ENCODE measurements at regions not wholly inside any gene's neighbourhood (a gene's known extent, or its start where the extent isn't known, plus 50 kb on each side); places are given as distances from the start of the nearest gene placed in this dataset.

DNA sequence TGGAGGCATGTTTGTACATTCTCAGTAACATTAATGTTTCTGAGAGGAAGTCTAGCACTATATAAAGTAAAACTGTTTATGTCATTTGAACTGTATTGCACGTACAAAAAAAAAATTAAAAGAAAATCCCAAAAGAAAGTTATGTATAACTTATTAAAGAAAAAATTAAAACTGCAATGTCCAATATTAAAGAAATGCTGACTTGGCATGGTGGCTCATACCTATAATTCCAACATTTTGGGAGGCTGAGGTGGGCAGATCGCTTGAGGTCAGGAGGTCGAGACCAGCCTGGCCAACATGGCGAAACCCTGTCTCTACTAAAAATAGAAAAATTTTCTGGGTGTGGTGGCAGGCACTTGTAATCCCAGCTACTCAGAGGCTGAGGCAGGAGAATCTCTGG is 178.7 kb upstream of the VIPR2 start:
- H3K4me2 ChIP-seq (ENCODE audit: insufficient read depth, low read length): no peak overlapping the region
- DNase-seq (ENCODE audit: insufficient read length, low spot score, missing footprints): no peak
- H3K27ac ChIP-seq (ENCODE audit: low read depth, low read length): no peak overlapping the region
- no peaks in the 10 kb centered on the region for H3K4me1 ChIP-seq (ENCODE audit: insufficient read depth, low read length)
- H2AFZ ChIP-seq (ENCODE audit: low read length): no peak overlapping the region
- H3K79me2 ChIP-seq (ENCODE audit: insufficient read depth, low read length): no peaks in the 10 kb centered on the region
- TF ChIP-seq, protein P1, sequence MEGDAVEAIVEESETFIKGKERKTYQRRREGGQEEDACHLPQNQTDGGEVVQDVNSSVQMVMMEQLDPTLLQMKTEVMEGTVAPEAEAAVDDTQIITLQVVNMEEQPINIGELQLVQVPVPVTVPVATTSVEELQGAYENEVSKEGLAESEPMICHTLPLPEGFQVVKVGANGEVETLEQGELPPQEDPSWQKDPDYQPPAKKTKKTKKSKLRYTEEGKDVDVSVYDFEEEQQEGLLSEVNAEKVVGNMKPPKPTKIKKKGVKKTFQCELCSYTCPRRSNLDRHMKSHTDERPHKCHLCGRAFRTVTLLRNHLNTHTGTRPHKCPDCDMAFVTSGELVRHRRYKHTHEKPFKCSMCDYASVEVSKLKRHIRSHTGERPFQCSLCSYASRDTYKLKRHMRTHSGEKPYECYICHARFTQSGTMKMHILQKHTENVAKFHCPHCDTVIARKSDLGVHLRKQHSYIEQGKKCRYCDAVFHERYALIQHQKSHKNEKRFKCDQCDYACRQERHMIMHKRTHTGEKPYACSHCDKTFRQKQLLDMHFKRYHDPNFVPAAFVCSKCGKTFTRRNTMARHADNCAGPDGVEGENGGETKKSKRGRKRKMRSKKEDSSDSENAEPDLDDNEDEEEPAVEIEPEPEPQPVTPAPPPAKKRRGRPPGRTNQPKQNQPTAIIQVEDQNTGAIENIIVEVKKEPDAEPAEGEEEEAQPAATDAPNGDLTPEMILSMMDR (IDR thresholded peaks at IDR 0.05; ENCODE audit: extremely low read depth, low read depth, low read length): no peak
- H3K4me3 ChIP-seq (ENCODE audit: insufficient read depth, low read length): no peak overlapping the region
- no peaks in the 10 kb centered on the region for H4K20me1 ChIP-seq (ENCODE audit: insufficient read depth, low read length)
- no peaks in the 10 kb centered on the region for H3K36me3 ChIP-seq (ENCODE audit: insufficient read depth, low read length)
- no peaks in the 10 kb centered on the region for H3K27me3 ChIP-seq (ENCODE audit: insufficient read depth, low read length)
- H3K9me3 ChIP-seq (ENCODE audit: low read depth, low read length): peaks cover 2% of the 10 kb centered on the region

DNA sequence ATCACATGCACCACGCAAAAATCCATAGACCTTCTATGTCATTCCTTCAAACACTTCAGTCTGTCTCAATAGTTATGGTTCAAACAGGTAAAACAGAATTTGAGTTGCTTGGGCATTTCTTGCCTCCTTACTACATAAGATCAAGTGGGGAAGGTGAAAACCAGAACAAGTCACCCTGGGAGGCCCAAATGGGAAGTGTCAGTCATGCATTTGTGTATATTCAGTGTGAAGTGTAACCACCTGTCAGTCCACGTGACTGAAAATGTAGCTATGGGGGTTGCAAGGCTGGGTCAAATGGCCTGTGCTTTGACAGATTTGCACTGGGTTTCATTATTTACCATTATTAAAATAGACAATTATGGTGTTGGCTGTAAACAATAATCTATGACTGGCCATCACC is 176.6 kb upstream of the VIPR2 start:
- no peak overlapping the region for H2AFZ ChIP-seq (ENCODE audit: low read length)
- H3K9me3 ChIP-seq (ENCODE audit: low read depth, low read length): no peaks in the 10 kb centered on the region
- H3K79me2 ChIP-seq (ENCODE audit: insufficient read depth, low read length): no peaks in the 10 kb centered on the region
- H4K20me1 ChIP-seq (ENCODE audit: insufficient read depth, low read length): no peaks in the 10 kb centered on the region
- H3K27ac ChIP-seq (ENCODE audit: low read depth, low read length): no peak overlapping the region
- no peak overlapping the region for H3K4me2 ChIP-seq (ENCODE audit: insufficient read depth, low read length)
- no peaks in the 10 kb centered on the region for H3K27me3 ChIP-seq (ENCODE audit: insufficient read depth, low read length)
- H3K4me1 ChIP-seq (ENCODE audit: insufficient read depth, low read length): no peaks in the 10 kb centered on the region
- TF ChIP-seq, protein P1 (IDR thresholded peaks at IDR 0.05; ENCODE audit: extremely low read depth, low read depth, low read length): no peak
- DNase-seq (ENCODE audit: insufficient read length, low spot score, missing footprints): no peak
- H3K4me3 ChIP-seq (ENCODE audit: insufficient read depth, low read length): no peak overlapping the region
- H3K36me3 ChIP-seq (ENCODE audit: insufficient read depth, low read length): no peaks in the 10 kb centered on the region

DNA sequence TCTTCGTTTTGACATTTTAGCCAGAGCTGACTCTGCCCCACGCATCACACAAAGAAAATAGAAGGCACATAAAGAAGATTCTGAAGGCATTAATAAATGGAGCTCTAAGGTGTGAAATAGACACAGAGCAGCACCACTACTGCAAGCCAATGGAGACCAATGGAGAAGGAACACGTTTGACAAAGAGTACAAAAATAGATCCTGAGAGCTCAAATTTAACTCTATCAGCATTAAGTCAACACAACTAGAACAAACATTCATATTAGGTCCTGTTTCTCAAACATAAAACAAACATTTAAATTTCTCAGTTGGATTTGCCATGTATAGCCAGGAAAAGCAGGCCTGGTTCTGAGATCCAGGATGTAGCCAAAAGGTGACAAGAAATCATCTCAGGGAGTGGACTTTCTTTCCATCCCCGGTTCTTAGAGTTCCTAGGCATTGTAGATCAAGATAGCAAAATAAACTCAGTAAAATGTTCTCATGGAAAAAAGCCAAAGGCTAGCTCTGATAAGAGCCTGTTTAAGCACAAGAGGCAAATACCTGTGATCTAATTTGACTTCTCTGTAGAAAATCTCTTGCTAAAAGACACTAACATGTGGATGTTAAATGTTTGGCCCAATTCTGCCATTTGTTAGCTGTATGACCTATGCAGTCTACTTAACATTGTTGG is 174.2 kb upstream of the VIPR2 start:
- Histone ChIP-seq H3K9me3 (ENCODE audit: low read depth, low read length) (no peaks in the 10 kb centered on the region), H3K4me2 (ENCODE audit: insufficient read depth, low read length) (no peak overlapping the region), H3K4me1 (ENCODE audit: insufficient read depth, low read length) (no peaks in the 10 kb centered on the region), H3K27ac (ENCODE audit: low read depth, low read length) (no peak overlapping the region), H3K27me3 (ENCODE audit: insufficient read depth, low read length) (no peaks in the 10 kb centered on the region), H3K36me3 (ENCODE audit: insufficient read depth, low read length) (no peaks in the 10 kb centered on the region), H2AFZ (ENCODE audit: low read length) (no peak overlapping the region), H3K79me2 (ENCODE audit: insufficient read depth, low read length) (no peaks in the 10 kb centered on the region), H4K20me1 (ENCODE audit: insufficient read depth, low read length) (no peaks in the 10 kb centered on the region), H3K4me3 (ENCODE audit: insufficient read depth, low read length) (no peak overlapping the region)
- TF ChIP-seq, protein P1 (IDR thresholded peaks at IDR 0.05; ENCODE audit: extremely low read depth, low read depth, low read length): no peak
- no peak for DNase-seq (ENCODE audit: insufficient read length, low spot score, missing footprints)

DNA sequence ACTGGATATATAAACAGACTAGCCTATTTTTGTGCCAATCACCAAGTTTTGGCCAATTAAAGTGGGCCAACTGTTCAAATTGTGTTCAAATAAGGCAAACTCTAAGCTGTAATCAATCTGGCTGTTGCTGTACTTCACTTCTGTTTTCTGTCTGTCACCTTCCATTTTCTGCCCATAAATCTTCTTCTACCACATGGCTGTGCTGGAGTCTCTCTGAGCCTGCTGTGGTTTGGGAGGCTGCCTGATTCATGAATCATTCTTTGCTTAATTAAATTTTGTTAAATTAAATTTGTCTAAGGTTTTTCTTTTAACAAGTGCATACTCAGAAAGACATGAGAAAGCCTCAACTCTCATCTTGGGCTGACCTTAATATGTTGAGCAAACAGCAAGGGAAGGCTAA is 172.6 kb upstream of the VIPR2 start:
- Histone ChIP-seq H3K36me3 (ENCODE audit: insufficient read depth, low read length) (no peaks in the 10 kb centered on the region), H2AFZ (ENCODE audit: low read length) (no peak overlapping the region), H3K4me2 (ENCODE audit: insufficient read depth, low read length) (no peak overlapping the region), H3K4me3 (ENCODE audit: insufficient read depth, low read length) (no peak overlapping the region), H3K27ac (ENCODE audit: low read depth, low read length) (no peak overlapping the region), H3K9me3 (ENCODE audit: low read depth, low read length) (no peaks in the 10 kb centered on the region), H4K20me1 (ENCODE audit: insufficient read depth, low read length) (no peaks in the 10 kb centered on the region), H3K27me3 (ENCODE audit: insufficient read depth, low read length) (no peaks in the 10 kb centered on the region), H3K79me2 (ENCODE audit: insufficient read depth, low read length) (no peaks in the 10 kb centered on the region), H3K4me1 (ENCODE audit: insufficient read depth, low read length) (no peaks in the 10 kb centered on the region)
- no peak for DNase-seq (ENCODE audit: insufficient read length, low spot score, missing footprints)
- TF ChIP-seq, protein P1 (IDR thresholded peaks at IDR 0.05; ENCODE audit: extremely low read depth, low read depth, low read length): no peak

Measured in osteoblast (primary cell).